T-cell (primary cell): ENCODE measurements at regions not wholly inside any gene's neighbourhood (a gene's known extent, or its start where the extent isn't known, plus 50 kb on each side); places are given as distances from the start of the nearest gene placed in this dataset.

Experiments used
- ATAC-seq, 4 experiments: fragments of 200-7000 bp in 3 of 4; fragments of 150-1000 bp in 1 of 4; cut with Tn5 transposase; replicated peaks in 1 of 4; 1 replicate in 3 of 4; 2 replicates in 1 of 4; pipeline ENCODE4 v1.10.0; 2021; ENCODE audit warnings: moderate library complexity in 3 of 4, mild to moderate bottlenecking in 2 of 4, moderate number of reproducible peaks in 1 of 4
- CTCF ChIA-PET, 2 donors: fragments of 300-600 bp; sonication (Branson Sonifier 250); formaldehyde crosslinking; loops; one replicate each; lab custom pipeline; 2022; ENCODE audit warnings: antibody characterized with exemption in 2 of 2; lab: Charles Lee
- POLR2A ChIA-PET, 2 donors: fragments of 300-600 bp; sonication (Branson Sonifier 250); formaldehyde crosslinking; loops; one replicate each; lab custom pipeline; 2022; ENCODE audit warnings: antibody characterized with exemption in 2 of 2; lab: Charles Lee
- DNase-seq, 35 experiments: peaks; one replicate each; pipeline versions ENCODE4 v3.0.0 to v3.0.0-alpha.2; 2013 to 2023
- H3K27ac ChIP-seq: one replicate; pipeline ENCODE4 v1.5.1; 2013; ENCODE audit warnings: low read length
- H3K27me3 ChIP-seq, 2 experiments: replicated peaks in 1 of 2; 1 replicate in 1 of 2; 2 replicates in 1 of 2; pipeline versions ENCODE4 v1.6.1 to v1.7.0; 2013; ENCODE audit warnings: low read length in 1 of 2, mixed read lengths in 1 of 2; ENCODE audit not compliant: control insufficient read depth in 2 of 2, insufficient read depth in 2 of 2; ENCODE audit errors: extremely low read depth in 1 of 2
- H3K36me3 ChIP-seq, 2 donors: 1 replicate in 1 of 2; 2 replicates in 1 of 2; pipeline versions ENCODE4 v1.6.1 to v1.7.0; 2013; ENCODE audit warnings: low read length in 1 of 2; ENCODE audit not compliant: control insufficient read depth in 2 of 2, insufficient read depth in 1 of 2; ENCODE audit errors: extremely low read depth in 1 of 2
- H3K4me1 ChIP-seq, 2 experiments: 1 replicate in 1 of 2; 2 replicates in 1 of 2; pipeline versions ENCODE4 v1.6.1 to v1.7.0; 2013; ENCODE audit warnings: low read length in 2 of 2, mixed read lengths in 1 of 2; ENCODE audit not compliant: insufficient read depth in 2 of 2, control insufficient read depth in 1 of 2; ENCODE audit errors: extremely low read depth in 1 of 2
- H3K4me3 ChIP-seq, 2 donors: 1 replicate in 1 of 2; 2 replicates in 1 of 2; pipeline versions ENCODE4 v1.5.1 to v1.7.0; 2013; ENCODE audit warnings: mild to moderate bottlenecking in 2 of 2, low read length in 1 of 2, moderate library complexity in 1 of 2; ENCODE audit not compliant: control insufficient read depth in 1 of 2; ENCODE audit errors: extremely low read depth in 1 of 2
- H3K9me3 ChIP-seq: 2 replicates; pipeline ENCODE4 v1.7.0; 2013
- H3K27ac Mint-ChIP-seq, 2 donors: one replicate each; pipeline ENCODE4 v1.8.0; 2020 to 2021; ENCODE audit warnings: mild to moderate bottlenecking in 2 of 2, mixed read lengths in 2 of 2
- H3K27me3 Mint-ChIP-seq, 2 donors: one replicate each; pipeline ENCODE4 v1.8.0; 2021 to 2022; ENCODE audit warnings: mixed read lengths in 2 of 2
- H3K36me3 Mint-ChIP-seq: one replicate; pipeline ENCODE4 v1.8.0; 2021; ENCODE audit warnings: mixed read lengths
- H3K4me1 Mint-ChIP-seq, 3 donors: one replicate each; pipeline ENCODE4 v1.8.0; 2020 to 2022; ENCODE audit warnings: mixed read lengths in 3 of 3, mild to moderate bottlenecking in 1 of 3
- H3K4me3 Mint-ChIP-seq, 3 donors: one replicate each; pipeline ENCODE4 v1.8.0; 2020 to 2022; ENCODE audit warnings: mild to moderate bottlenecking in 3 of 3, mixed read lengths in 3 of 3, moderate library complexity in 3 of 3
- H3K9me3 Mint-ChIP-seq, 3 donors: one replicate each; pipeline ENCODE4 v1.8.0; 2020 to 2022; ENCODE audit warnings: mixed read lengths in 3 of 3
- WGBS: methylation state at CpG from one replicate; pipeline ENCODE4 v1.1.5; 2013; ENCODE audit warnings: missing lambda C conversion rate; ENCODE audit not compliant: insufficient coverage; 5-methylcytosine and 5-hydroxymethylcytosine counted together

- ATAC-seq (no peak), DNase-seq (no peak)
- Mint-ChIP-seq H3K27me3 (no peaks in the 10 kb centered on the region), H3K4me3 (no peak overlapping the region), H3K4me1 (no peaks in the 10 kb centered on the region), H3K9me3 (peaks cover 0 to 4% (median 0%) of the 10 kb centered on the region in 3 donors), H3K36me3 (no peaks in the 10 kb centered on the region), H3K27ac (no peak overlapping the region)
- CTCF ChIA-PET = no interaction called here
- H3K4me3 ChIP-seq = no peak overlapping the region
- H3K36me3 ChIP-seq = no peaks in the 10 kb centered on the region
- POLR2A ChIA-PET = no interaction called here
- H3K9me3 ChIP-seq = no peaks in the 10 kb centered on the region
- H3K27me3 ChIP-seq = no peaks in the 10 kb centered on the region
- no peaks in the 10 kb centered on the region for H3K4me1 ChIP-seq
- no peak overlapping the region for H3K27ac ChIP-seq
- 83% methylated on average over 2 of the region's 8 CpGs for WGBS
Measured at GRCh38 chr6:91149246-91149955, 562.5 kb upstream of the MAP3K7 start.

- Mint-ChIP-seq H3K9me3 (peaks cover 0 to 4% (median 0%) of the 10 kb centered on the region in 3 donors), H3K4me3 (no peak overlapping the region), H3K4me1 (no peaks in the 10 kb centered on the region), H3K27me3 (no peaks in the 10 kb centered on the region), H3K27ac (no peak overlapping the region), H3K36me3 (no peaks in the 10 kb centered on the region)
- H3K9me3 ChIP-seq = no peaks in the 10 kb centered on the region
- POLR2A ChIA-PET = no interaction called here
- WGBS = 63% methylated on average over 2 of the region's 3 CpGs
- CTCF ChIA-PET = no interaction called here
- no peak for DNase-seq
- H3K4me1 ChIP-seq = no peaks in the 10 kb centered on the region
- H3K27ac ChIP-seq = no peak overlapping the region
- no peak for ATAC-seq
- no peak overlapping the region for H3K4me3 ChIP-seq
- H3K27me3 ChIP-seq = no peaks in the 10 kb centered on the region
- no peaks in the 10 kb centered on the region for H3K36me3 ChIP-seq
Measured at GRCh38 chr6:91144126-91144525, 557.3 kb upstream of the MAP3K7 start.

DNA sequence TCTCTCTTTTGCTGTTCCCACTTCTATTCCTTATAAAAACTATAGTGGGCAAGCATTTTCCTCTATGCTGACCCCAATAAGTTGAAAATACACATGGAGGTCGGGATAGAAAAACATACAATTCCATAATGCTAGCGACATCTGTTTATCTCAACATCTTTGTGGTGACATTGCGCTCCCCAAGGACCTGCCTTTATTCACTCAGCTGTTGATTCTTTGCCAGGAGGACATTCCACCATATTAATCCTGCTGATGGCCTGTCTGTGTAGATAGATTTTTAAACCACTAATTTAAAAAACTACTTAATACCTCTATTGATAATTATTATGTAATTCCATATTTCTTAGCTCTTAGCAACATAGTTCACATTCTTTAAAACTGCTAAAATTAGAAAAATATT is 555.3 kb upstream of the MAP3K7 start:
- no peaks in the 10 kb centered on the region for H3K27me3 ChIP-seq
- H3K4me3 ChIP-seq = no peak overlapping the region
- no peaks in the 10 kb centered on the region for H3K4me1 ChIP-seq
- Mint-ChIP-seq H3K9me3 (no peaks in the 10 kb centered on the region), H3K27ac (no peak overlapping the region), H3K4me1 (no peaks in the 10 kb centered on the region), H3K4me3 (no peak overlapping the region), H3K36me3 (no peaks in the 10 kb centered on the region), H3K27me3 (no peaks in the 10 kb centered on the region)
- DNase-seq (no peak), ATAC-seq (no peak)
- H3K9me3 ChIP-seq = no peaks in the 10 kb centered on the region
- ChIA-PET POLR2A (no interaction called here), CTCF (no interaction called here)
- no peak overlapping the region for H3K27ac ChIP-seq
- WGBS = 60% methylated on average over 2 of the region's 3 CpGs
- H3K36me3 ChIP-seq = no peaks in the 10 kb centered on the region

- H3K4me3 Mint-ChIP-seq = no peak overlapping the region
- ChIA-PET POLR2A (no interaction called here), CTCF (no interaction called here)
- no peaks in the 10 kb centered on the region for H3K9me3 Mint-ChIP-seq
- no peak overlapping the region for H3K27ac ChIP-seq
- H3K27me3 Mint-ChIP-seq = no peaks in the 10 kb centered on the region
- H3K4me1 Mint-ChIP-seq = no peaks in the 10 kb centered on the region
- H3K4me1 ChIP-seq = no peaks in the 10 kb centered on the region
- ATAC-seq = no peak
- no peaks in the 10 kb centered on the region for H3K36me3 ChIP-seq
- DNase-seq = no peak
- 33% methylated on average over 2 of the region's 3 CpGs for WGBS
- no peak overlapping the region for H3K27ac Mint-ChIP-seq
- no peaks in the 10 kb centered on the region for H3K36me3 Mint-ChIP-seq
- H3K4me3 ChIP-seq = no peak overlapping the region
- H3K27me3 ChIP-seq = no peaks in the 10 kb centered on the region
- no peaks in the 10 kb centered on the region for H3K9me3 ChIP-seq
Measured at GRCh38 chr6:91141346-91141745, 554.5 kb upstream of the MAP3K7 start.

DNA sequence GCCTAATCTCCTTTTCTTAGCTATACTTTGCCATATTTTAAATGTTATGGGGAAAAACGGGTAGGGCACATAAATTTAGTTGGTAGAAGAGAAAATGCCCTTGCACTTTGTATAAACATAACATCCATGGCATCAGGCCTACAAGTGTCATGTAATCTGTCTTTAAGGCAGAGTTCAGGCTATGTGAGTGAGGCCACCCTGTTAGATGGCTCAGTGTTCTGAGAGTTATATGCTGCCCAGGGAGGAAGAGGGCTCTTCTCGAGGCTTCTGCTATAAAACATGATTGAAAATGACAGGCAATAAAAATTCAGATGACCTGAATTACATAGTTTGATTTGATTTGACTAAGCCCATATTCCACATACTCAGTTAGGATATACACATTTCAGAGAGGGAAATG is 553.6 kb upstream of the MAP3K7 start:
- Mint-ChIP-seq H3K27ac (no peak overlapping the region), H3K27me3 (no peaks in the 10 kb centered on the region), H3K9me3 (no peaks in the 10 kb centered on the region), H3K4me1 (no peaks in the 10 kb centered on the region), H3K4me3 (no peak overlapping the region), H3K36me3 (no peaks in the 10 kb centered on the region)
- Histone ChIP-seq H3K36me3 (no peaks in the 10 kb centered on the region), H3K27me3 (no peaks in the 10 kb centered on the region), H3K9me3 (no peaks in the 10 kb centered on the region), H3K27ac (no peak overlapping the region), H3K4me1 (no peaks in the 10 kb centered on the region), H3K4me3 (no peak overlapping the region)
- no CpG with 5 or more reads among the region's 2 CpGs for WGBS
- ChIA-PET CTCF (no interaction called here), POLR2A (interaction anchor here in 1 of 2 donors (0.6 kb wide), 1 partner anchor 47 kb away, joined by 3 read pairs; no protein-coding TSS in a partner anchor)
- DNase-seq (no peak), ATAC-seq (no peak)

DNA sequence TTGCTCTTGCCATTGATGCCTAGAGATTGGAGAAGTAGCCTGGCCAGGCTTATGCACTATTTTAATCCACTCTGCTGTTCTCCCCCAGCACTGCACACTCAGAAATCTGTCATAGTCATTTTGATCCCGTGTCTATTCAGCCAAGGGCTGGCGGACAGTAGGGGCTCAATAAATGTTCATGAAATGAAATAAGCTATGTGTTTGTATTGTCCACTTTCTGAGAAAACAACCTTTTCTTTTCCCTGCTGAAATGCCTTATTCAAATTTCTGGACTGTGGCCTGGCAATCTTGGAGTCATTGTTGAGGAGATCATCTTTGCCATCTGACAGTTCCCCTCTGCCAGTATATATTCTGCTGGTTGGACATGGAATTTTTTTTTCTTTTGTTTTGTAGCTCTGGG is 550.4 kb upstream of the MAP3K7 start:
- Mint-ChIP-seq H3K4me1 (no peaks in the 10 kb centered on the region), H3K27me3 (no peaks in the 10 kb centered on the region), H3K27ac (no peak overlapping the region), H3K4me3 (no peak overlapping the region), H3K36me3 (no peaks in the 10 kb centered on the region), H3K9me3 (no peaks in the 10 kb centered on the region)
- POLR2A ChIA-PET = no interaction called here
- Histone ChIP-seq H3K4me1 (no peaks in the 10 kb centered on the region), H3K4me3 (no peak overlapping the region), H3K9me3 (no peaks in the 10 kb centered on the region), H3K36me3 (no peaks in the 10 kb centered on the region), H3K27me3 (no peaks in the 10 kb centered on the region), H3K27ac (no peak overlapping the region)
- CTCF ChIA-PET = no interaction called here
- DNase-seq (no peak), ATAC-seq (no peak)
- no CpG with 5 or more reads among the region's 2 CpGs for WGBS
